BLaER1 treated with 17β-estradiol and CSF1 and Interleukin-3, amounts not matched to agents 10 nM and 100 nM (cell line): ENCODE measurements at regions not wholly inside any gene's neighbourhood (a gene's known extent, or its start where the extent isn't known, plus 50 kb on each side); places are given as distances from the start of the nearest gene placed in this dataset.

Source experiments
- H3K27ac ChIP-seq, 11 experiments: shearing (Covaris generic); formaldehyde crosslinking; 2 replicates each; pipeline ENCODE4 v1.8.1; 2022
- H3K27me3 ChIP-seq, 11 experiments: shearing (Covaris generic); formaldehyde crosslinking; 2 replicates each; pipeline ENCODE4 v1.8.1; 2022
- H3K36me3 ChIP-seq, 11 experiments: shearing (Covaris generic); formaldehyde crosslinking; 2 replicates each; pipeline ENCODE4 v1.8.1; 2022
- H3K4me1 ChIP-seq, 10 experiments: shearing (Covaris generic); formaldehyde crosslinking; 2 replicates each; pipeline ENCODE4 v1.8.1; 2022
- H3K4me2 ChIP-seq, 11 experiments: shearing (Covaris generic); formaldehyde crosslinking; 2 replicates each; pipeline ENCODE4 v1.8.1; 2022
- H3K4me3 ChIP-seq, 10 experiments: shearing (Covaris generic); formaldehyde crosslinking; 2 replicates each; pipeline ENCODE4 v1.8.1; 2022
- H3K9ac ChIP-seq, 11 experiments: shearing (Covaris generic); formaldehyde crosslinking; 2 replicates each; pipeline ENCODE4 v1.8.1; 2022
- H3K9me3 ChIP-seq, 11 experiments: shearing (Covaris generic); formaldehyde crosslinking; replicated peaks in 1 of 11; 2 replicates each; pipeline ENCODE4 v1.8.1; 2022
- H4K20me1 ChIP-seq, 11 experiments: shearing (Covaris generic); formaldehyde crosslinking; 2 replicates each; pipeline ENCODE4 v1.8.1; 2022
- Cebpa-rat ChIP-seq, 11 experiments: shearing (Covaris generic); IDR thresholded peaks; 2 replicates each; pipeline ENCODE4 v1.8.1; 2022

DNA sequence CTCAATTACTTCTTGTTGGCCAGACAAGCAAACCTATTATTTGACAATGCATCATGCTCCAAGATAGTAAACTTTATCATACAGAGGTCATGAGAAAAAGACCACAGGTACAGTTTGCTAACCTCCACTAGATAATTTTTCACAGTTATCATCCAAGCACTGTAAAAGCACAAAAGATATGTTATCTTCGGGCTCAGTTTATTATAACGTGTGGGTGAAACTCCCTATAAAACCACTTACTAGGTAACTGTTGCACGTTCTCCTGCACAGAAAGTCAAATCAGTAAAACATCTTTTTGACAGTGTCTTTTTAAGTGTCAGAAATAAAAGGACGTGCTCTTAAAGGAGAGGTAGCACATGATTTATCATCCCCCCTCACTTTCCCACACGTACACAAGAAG is 94.7 kb upstream of the BCL11A start:
- Histone ChIP-seq H3K4me3 (no peak overlapping the region), H3K9me3 (no peaks in the 10 kb centered on the region), H3K27me3 (no peaks in the 10 kb centered on the region)

DNA sequence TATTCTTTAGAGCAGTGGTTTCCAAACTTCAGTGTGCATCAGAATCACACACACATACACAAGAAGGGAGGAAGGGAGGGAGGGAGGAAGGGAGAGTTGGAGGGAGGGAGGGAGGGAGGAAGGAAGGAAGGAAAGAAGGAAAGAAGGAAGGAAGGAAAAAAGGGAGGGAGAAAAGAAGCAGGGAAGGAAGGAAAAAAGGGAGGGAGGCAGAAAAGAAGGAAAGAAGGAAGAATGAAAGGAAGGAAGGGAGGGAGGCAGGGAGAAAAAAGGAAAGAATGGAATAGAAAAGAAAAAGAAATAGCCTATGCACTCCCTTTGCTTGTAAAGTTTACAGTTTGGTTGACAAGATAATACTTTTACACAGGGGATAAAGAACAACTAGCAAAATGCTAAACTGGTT is 96.3 kb upstream of the BCL11A start:
- Histone ChIP-seq H3K9me3 (no peaks in the 10 kb centered on the region), H3K9ac (no peak overlapping the region), H3K36me3 (no peaks in the 10 kb centered on the region), H3K27me3 (no peaks in the 10 kb centered on the region), H4K20me1 (no peaks in the 10 kb centered on the region), H3K4me3 (no peak overlapping the region), H3K4me1 (0 out of 20 replicates have a peak, but pooled peaks cover 0 to 3% (median 0%) of the 10 kb centered on the region in 10 experiments), H3K27ac (no peak overlapping the region), H3K4me2 (no peak overlapping the region)
- no peak for TF ChIP-seq Cebpa-rat (IDR thresholded peaks at IDR 0.05)

More for the DNA sequence above, 94.7 kb upstream of the BCL11A start:
- Histone ChIP-seq H3K9ac (no peak overlapping the region), H3K4me1 (0 out of 20 replicates have a peak, but pooled peaks cover 0 to 3% (median 0%) of the 10 kb centered on the region in 10 experiments), H3K36me3 (no peaks in the 10 kb centered on the region), H4K20me1 (no peaks in the 10 kb centered on the region), H3K4me2 (no peak overlapping the region), H3K27ac (no peak overlapping the region)
- TF ChIP-seq Cebpa-rat (IDR thresholded peaks at IDR 0.05): no peak

DNA sequence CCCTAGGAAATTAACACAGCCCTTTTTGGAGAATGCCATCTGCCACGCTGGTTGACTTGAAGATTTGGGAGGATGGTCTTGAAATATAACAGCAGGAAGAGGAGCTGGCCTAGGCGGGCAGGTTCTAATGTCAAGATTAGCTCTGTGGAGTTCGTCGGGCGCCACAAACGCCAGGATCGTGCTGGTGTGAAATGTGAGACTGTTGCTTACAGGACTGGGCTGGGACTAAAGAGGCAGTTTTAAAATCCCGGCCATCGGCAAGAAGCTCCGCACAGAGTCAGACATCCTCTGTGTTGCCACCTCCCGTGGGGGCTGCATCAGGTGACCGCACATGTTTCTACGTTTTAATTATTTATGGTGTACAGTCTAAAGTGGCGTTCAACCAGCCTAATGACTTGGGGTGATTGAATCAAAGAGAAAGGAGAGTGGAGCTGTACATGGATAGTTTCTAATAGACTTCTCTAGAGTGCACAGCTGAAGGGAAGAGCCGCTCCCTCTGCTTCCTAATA is 99.4 kb upstream of the BCL11A start:
- no peak overlapping the region for H3K4me3 ChIP-seq
- no peaks in the 10 kb centered on the region for H4K20me1 ChIP-seq
- H3K9ac ChIP-seq: no peak overlapping the region
- H3K9me3 ChIP-seq: no peaks in the 10 kb centered on the region
- H3K4me1 ChIP-seq: 0 out of 20 replicates have a peak, but pooled peaks cover 0 to 3% (median 0%) of the 10 kb centered on the region in 10 experiments
- H3K27me3 ChIP-seq: no peaks in the 10 kb centered on the region
- H3K27ac ChIP-seq: no peak overlapping the region
- no peaks in the 10 kb centered on the region for H3K36me3 ChIP-seq
- TF ChIP-seq Cebpa-rat (IDR thresholded peaks at IDR 0.05): no peak
- no peak overlapping the region for H3K4me2 ChIP-seq

DNA sequence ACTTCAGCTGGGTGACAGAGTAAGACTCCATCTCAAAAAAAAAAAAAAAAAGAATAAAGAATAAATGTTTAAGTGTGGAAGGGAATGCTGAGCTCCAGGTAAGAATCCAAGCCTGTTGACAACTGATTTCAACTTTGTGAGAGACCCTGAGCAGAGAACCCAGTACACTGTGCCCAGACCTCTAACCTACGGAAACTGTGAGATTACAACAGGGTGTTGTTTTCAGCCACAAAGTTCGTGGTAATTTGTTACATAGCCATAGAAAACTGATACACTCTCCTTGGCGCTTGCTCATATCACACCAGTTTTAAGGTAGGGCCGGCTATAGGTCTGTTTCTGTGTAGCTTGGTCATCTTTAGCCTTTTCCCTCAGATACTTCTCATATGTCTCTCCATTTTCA is 98.4 kb upstream of the PAPOLG start:
- Histone ChIP-seq H3K4me1 (peaks cover 18 to 28% (median 26%) of the 10 kb centered on the region in 10 experiments), H4K20me1 (no peaks in the 10 kb centered on the region), H3K36me3 (no peaks in the 10 kb centered on the region), H3K27ac (no peak overlapping the region), H3K4me3 (no peak overlapping the region), H3K9ac (no peak overlapping the region), H3K27me3 (no peaks in the 10 kb centered on the region), H3K9me3 (no peaks in the 10 kb centered on the region), H3K4me2 (no peak overlapping the region)
- TF ChIP-seq Cebpa-rat (IDR thresholded peaks at IDR 0.05): no peak

DNA sequence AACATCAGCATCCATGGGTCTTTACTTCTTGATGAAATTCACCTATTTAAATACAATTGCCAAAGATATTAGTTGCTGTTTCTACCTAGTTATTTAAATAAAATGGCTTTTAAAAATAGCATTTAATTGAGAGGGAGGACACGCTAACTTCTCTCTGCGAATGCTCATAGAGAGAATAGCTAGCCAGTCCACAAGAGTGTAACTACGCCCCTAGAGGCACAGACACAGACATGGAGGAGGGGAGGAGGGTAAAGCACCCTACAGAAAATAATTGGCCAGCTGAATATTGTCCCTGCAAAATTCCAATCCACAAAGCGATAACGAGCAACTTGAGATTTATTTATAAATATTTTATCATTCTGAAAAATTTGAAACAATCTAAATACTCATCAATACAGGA is 97.0 kb upstream of the PAPOLG start:
- Histone ChIP-seq H3K4me1 (peaks cover 18 to 40% (median 33%) of the 10 kb centered on the region in 10 experiments), H4K20me1 (no peaks in the 10 kb centered on the region), H3K27me3 (no peaks in the 10 kb centered on the region), H3K4me2 (no peak overlapping the region), H3K36me3 (no peaks in the 10 kb centered on the region), H3K9ac (no peak overlapping the region), H3K9me3 (peaks cover 0 to 10% (median 7%) of the 10 kb centered on the region in 11 experiments; a peak in 15 of 22 replicates), H3K27ac (no peak overlapping the region), H3K4me3 (no peak overlapping the region)
- TF ChIP-seq Cebpa-rat (IDR thresholded peaks at IDR 0.05): no peak

DNA sequence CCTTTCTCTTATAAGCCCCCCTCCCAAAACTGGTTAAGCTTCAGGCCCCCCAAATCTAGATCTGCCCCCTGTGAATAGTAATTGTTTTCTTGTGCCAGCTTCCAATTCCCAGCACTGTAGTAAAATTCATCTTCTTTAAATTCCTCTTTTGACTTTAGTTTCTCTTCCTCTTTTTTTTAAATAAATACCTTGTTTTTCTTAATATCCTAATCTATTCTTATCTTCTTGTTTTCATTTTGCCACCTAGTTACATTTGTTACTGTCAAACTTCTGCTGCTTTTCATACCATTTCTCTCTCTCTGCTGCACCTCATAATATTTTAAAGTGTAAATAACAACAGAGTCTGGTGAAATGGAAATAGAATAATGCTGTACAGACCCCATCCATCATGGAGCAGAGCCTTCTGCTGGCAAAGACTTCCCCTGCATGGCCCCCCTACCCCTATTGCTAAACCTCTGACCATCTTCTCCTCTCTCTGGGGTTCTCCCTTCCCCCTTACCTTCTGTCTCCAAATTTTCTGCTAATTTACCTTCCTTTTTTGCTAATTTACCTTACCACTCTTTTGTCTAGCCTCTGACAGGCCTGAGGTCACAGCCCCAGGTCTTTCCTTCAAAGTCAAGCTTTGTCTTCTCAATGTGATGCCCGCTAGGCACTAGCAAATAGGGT is 94.9 kb upstream of the PAPOLG start:
- no peak for TF ChIP-seq Cebpa-rat (IDR thresholded peaks at IDR 0.05)
- Histone ChIP-seq H3K4me2 (peak overlapping the region; percentile 27 to 88 (median 69)), H3K9ac (peak overlapping the region in 5 of 11 experiments; percentile 41 to 69 (median 62); a peak in 10 of 22 replicates), H4K20me1 (no peaks in the 10 kb centered on the region), H3K4me3 (peak overlapping the region in 2 of 10 experiments; percentile 2 to 19; a peak in 1 of 20 replicates), H3K27me3 (no peaks in the 10 kb centered on the region), H3K27ac (peak overlapping the region in 10 of 11 experiments; percentile 18 to 86 (median 64); a peak in 19 of 22 replicates), H3K9me3 (peaks cover 0 to 27% (median 14%) of the 10 kb centered on the region in 11 experiments; a peak in 16 of 22 replicates), H3K36me3 (no peaks in the 10 kb centered on the region), H3K4me1 (peaks cover 18 to 40% (median 33%) of the 10 kb centered on the region in 10 experiments)

DNA sequence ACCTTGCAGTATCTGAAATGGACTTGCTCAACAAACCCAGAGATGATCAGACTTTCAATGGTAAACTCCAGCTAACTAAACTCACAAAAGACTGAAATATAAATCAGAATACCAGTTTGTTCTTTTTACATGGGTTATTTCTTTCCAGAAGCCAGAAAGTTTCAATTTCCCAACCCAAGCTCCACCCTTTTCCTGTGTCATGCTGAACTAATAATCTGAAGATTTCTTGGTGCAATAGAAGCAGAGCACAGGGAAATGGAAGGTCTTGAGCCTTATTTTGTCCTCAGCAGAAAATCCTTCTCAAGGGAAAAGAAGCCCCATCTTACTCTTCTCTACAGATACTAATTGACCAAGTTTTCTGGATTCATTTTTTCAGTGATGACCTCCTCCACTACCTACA is 93.3 kb upstream of the PAPOLG start:
- Histone ChIP-seq H3K9ac (peak overlapping the region in 2 of 11 experiments; percentile 1 to 3; a peak in 2 of 22 replicates), H3K36me3 (no peaks in the 10 kb centered on the region), H3K4me1 (peaks cover 18 to 44% (median 33%) of the 10 kb centered on the region in 10 experiments), H3K27me3 (no peaks in the 10 kb centered on the region), H4K20me1 (no peaks in the 10 kb centered on the region), H3K4me2 (peak overlapping the region in 9 of 11 experiments; percentile 55 to 88 (median 70); a peak in 17 of 22 replicates), H3K4me3 (no peak overlapping the region), H3K27ac (peak overlapping the region in 7 of 11 experiments; percentile 5 to 86 (median 70); a peak in 13 of 22 replicates), H3K9me3 (peaks cover 0 to 27% (median 14%) of the 10 kb centered on the region in 11 experiments; a peak in 16 of 22 replicates)
- no peak for TF ChIP-seq Cebpa-rat (IDR thresholded peaks at IDR 0.05)

DNA sequence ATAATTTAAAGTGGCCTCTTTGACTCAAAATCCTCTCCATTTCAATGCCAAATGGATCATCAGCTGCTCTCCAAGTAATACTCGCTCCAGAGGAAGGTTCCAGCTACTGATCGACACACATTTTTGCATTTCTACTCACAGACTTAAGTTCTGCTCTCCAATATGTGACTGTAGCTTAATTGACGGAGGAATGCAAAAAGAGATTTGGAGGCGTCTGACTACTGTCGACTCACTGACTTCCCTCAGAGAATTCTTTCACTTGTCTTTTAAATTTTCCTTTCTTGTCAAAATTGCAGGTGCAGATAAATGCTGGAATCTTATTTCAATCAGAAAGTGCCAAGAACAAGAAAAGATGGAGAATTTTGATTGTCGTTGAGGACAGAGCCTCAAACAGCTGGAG is 84.1 kb upstream of the PAPOLG start:
- H4K20me1 ChIP-seq: no peaks in the 10 kb centered on the region
- TF ChIP-seq Cebpa-rat (IDR thresholded peaks at IDR 0.05): no peak
- no peak overlapping the region for H3K27ac ChIP-seq
- no peak overlapping the region for H3K9ac ChIP-seq
- no peaks in the 10 kb centered on the region for H3K36me3 ChIP-seq
- no peak overlapping the region for H3K4me3 ChIP-seq
- no peak overlapping the region for H3K4me2 ChIP-seq
- H3K27me3 ChIP-seq: no peaks in the 10 kb centered on the region
- no peaks in the 10 kb centered on the region for H3K9me3 ChIP-seq
- H3K4me1 ChIP-seq: peaks cover 7 to 40% (median 25%) of the 10 kb centered on the region in 10 experiments

DNA sequence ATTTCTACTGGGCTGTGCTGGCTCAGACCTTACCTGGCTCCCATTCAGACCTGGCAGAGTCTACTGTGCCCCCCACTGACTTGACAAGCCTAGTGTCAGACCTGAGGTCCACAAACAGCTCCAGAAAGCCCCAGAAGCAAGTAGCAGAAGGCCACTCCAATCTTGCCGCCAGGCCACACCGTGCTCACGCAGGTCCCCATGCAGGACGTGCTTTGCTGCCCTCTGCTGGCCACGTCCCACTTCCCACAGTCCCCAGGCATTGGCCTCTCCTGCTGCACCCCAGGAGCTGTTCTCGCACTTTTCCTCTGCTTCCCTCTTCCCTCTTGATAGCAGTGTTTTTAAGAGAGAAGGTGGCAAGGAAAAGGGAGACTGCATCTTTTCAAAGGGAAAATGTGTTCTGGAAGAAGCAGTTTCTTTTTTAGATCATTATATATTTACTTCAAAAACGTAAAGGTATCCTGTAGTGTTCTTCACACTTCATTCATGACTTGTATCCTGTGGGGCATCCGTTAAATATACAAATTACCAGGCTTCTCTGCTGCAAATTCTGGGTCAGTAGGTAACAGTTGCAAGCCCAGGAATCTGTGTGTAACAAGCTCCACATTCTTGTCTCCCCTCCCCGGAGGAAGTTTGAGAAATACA is 81.4 kb upstream of the PAPOLG start:
- Histone ChIP-seq H3K27ac (peak overlapping the region in 6 of 11 experiments; percentile 73 to 83 (median 79); a peak in 10 of 22 replicates), H3K4me3 (no peak overlapping the region), H3K9me3 (no peaks in the 10 kb centered on the region), H3K27me3 (no peaks in the 10 kb centered on the region), H3K36me3 (no peaks in the 10 kb centered on the region), H3K4me1 (peaks cover 13 to 58% (median 42%) of the 10 kb centered on the region in 10 experiments), H4K20me1 (no peaks in the 10 kb centered on the region), H3K4me2 (peak overlapping the region in 9 of 11 experiments; percentile 26 to 93 (median 81); a peak in 16 of 22 replicates), H3K9ac (peak overlapping the region in 1 of 11 experiments; percentile 49; a peak in 1 of 22 replicates)
- no peak for TF ChIP-seq Cebpa-rat (IDR thresholded peaks at IDR 0.05)
